ENCODE measurements at regions not wholly inside any gene's neighbourhood (a gene's known extent, or its start where the extent isn't known, plus 50 kb on each side); places are given as distances from the start of the nearest gene placed in this dataset.
"Not testable (repeated sequence)": the region's sequence is repeated elsewhere in the genome, so short reads cannot be mapped to it uniquely, and the experiment has no call there.

DNA sequence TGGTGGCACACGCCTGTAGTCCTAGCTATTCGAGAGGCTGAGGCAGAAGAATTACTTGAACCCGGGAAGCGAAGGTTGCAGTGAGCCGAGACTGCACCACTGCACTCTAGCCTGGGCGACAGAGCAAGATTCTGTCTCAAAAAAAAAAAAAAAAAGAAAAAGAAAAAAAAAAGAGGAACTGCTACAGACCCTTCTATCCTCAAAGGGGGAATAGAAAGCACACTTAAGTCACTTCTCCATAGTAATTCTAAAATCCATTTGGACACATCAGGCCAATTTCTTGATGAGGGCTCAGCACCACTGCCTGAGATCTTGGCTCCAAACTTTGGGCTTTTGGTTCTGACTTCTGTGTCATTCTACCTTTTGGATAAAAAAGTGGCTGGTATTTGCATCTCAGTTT lies 694.6 kb downstream of the MTRR start:
- TF ChIP-seq CTCF (conservative IDR thresholded peaks at IDR 0.05 in 1 of 2, IDR thresholded peaks at IDR 0.05 in 1 of 2; ENCODE audit: low read depth in 1 of 2, low read length in 2 of 2); EZH2 (IDR thresholded peaks at IDR 0.05; ENCODE audit: low read length, missing control alignments): not testable (repeated sequence)

Data from fibroblast of lung (primary cell).